Loucy (cell line): ENCODE measurements at regions not wholly inside any gene's neighbourhood (a gene's known extent, or its start where the extent isn't known, plus 50 kb on each side); places are given as distances from the start of the nearest gene placed in this dataset.
"Not testable (repeated sequence)": the region's sequence is repeated elsewhere in the genome, so short reads cannot be mapped to it uniquely, and the experiment has no call there.

Experiments used
- CTCF ChIP-seq: fragments of 200-600 bp; sonication (generic); conservative IDR thresholded peaks from 2 replicates; pipeline ENCODE4 v1.5.1; 2014; ENCODE audit warnings: mild to moderate bottlenecking, antibody characterized with exemption, low read length
- EZH2phosphoT487 ChIP-seq: fragments of 200-600 bp; IDR thresholded peaks from 2 replicates; pipeline ENCODE4 v1.6.1; 2018; ENCODE audit warnings: antibody characterized with exemption, mild to moderate bottlenecking, moderate library complexity, borderline replicate concordance

- TF ChIP-seq CTCF, EZH2phosphoT487: not testable (repeated sequence)
These were observed 279.7 kb upstream of the PLGLB1 start for GRCh38 chr2:87301349-87301748.
